H54 (cell line): ENCODE measurements at regions not wholly inside any gene's neighbourhood (a gene's known extent, or its start where the extent isn't known, plus 50 kb on each side); places are given as distances from the start of the nearest gene placed in this dataset.

Experiments
- DNase-seq: peaks from one replicate; pipeline ENCODE4 v3.0.0; 2011; ENCODE audit warnings: low spot score, mixed read lengths; ENCODE audit not compliant: insufficient read length
- FAIRE-seq: peaks from 3 replicates; lab custom pipeline; 2011; peaks lifted over from hg19 to GRCh38; lab: Jason Lieb, UNC
- POLR2A ChIP-seq: IDR thresholded peaks from 2 replicates; pipeline ENCODE4 v1.6.1; 2011; ENCODE audit warnings: low read depth, mild to moderate bottlenecking, low read length

GRCh38 chr10:10101106-10101505, 916.6 kb upstream of the CELF2 start:
- no peak for DNase-seq

GRCh38 chr10:10110844-10111490, 906.7 kb upstream of the CELF2 start:
- DNase-seq = no peak
- FAIRE-seq = no peak
- no peak for TF ChIP-seq POLR2A

More at GRCh38 chr10:10101106-10101505, 916.6 kb upstream of the CELF2 start:
- FAIRE-seq = no peak
- TF ChIP-seq POLR2A = no peak

GRCh38 chr10:10118131-10118530, 899.5 kb upstream of the CELF2 start:
- no peak for FAIRE-seq
- no peak for TF ChIP-seq POLR2A
- DNase-seq = no peak

GRCh38 chr10:10120671-10121070, 897.0 kb upstream of the CELF2 start:
- DNase-seq (no peak), FAIRE-seq (no peak)
- no peak for TF ChIP-seq POLR2A

GRCh38 chr10:10125676-10126075, 892.0 kb upstream of the CELF2 start:
- no peak for DNase-seq
- TF ChIP-seq POLR2A = no peak
- no peak for FAIRE-seq

- DNase-seq (no peak), FAIRE-seq (no peak)
- no peak for TF ChIP-seq POLR2A
Observed at GRCh38 chr10:10126218-10126617, 891.5 kb upstream of the CELF2 start.

GRCh38 chr10:10128387-10128786, 889.3 kb upstream of the CELF2 start:
- no peak for TF ChIP-seq POLR2A
- FAIRE-seq = no peak
- DNase-seq = no peak

GRCh38 chr10:10130686-10131085, 887.0 kb upstream of the CELF2 start:
- TF ChIP-seq POLR2A = no peak
- DNase-seq = no peak
- no peak for FAIRE-seq

GRCh38 chr10:10132009-10132408, 885.7 kb upstream of the CELF2 start:
- FAIRE-seq (no peak), DNase-seq (no peak)
- no peak for TF ChIP-seq POLR2A

GRCh38 chr10:10133281-10133680, 884.4 kb upstream of the CELF2 start:
- no peak for TF ChIP-seq POLR2A
- no peak for DNase-seq
- no peak for FAIRE-seq

- no peak for TF ChIP-seq POLR2A
- FAIRE-seq = no peak
- no peak for DNase-seq
Observed at GRCh38 chr10:10138685-10139084, 879.0 kb upstream of the CELF2 start.

- no peak for TF ChIP-seq POLR2A
- FAIRE-seq (no peak), DNase-seq (no peak)
Observed at GRCh38 chr10:10141782-10142382, 875.8 kb upstream of the CELF2 start.

- no peak for TF ChIP-seq POLR2A
- FAIRE-seq (no peak), DNase-seq (no peak)
Observed at GRCh38 chr10:10146604-10147003, 871.1 kb upstream of the CELF2 start.

GRCh38 chr10:10149899-10150298, 867.8 kb upstream of the CELF2 start:
- no peak for DNase-seq
- FAIRE-seq = no peak
- TF ChIP-seq POLR2A = no peak
